NCI-H1092 (cell line): ENCODE measurements at regions not wholly inside any gene's neighbourhood (a gene's known extent, or its start where the extent isn't known, plus 50 kb on each side); places are given as distances from the start of the nearest gene placed in this dataset.
"Not testable (repeated sequence)": the region's sequence is repeated elsewhere in the genome, so short reads cannot be mapped to it uniquely, and the experiment has no call there.

Experiments
- DNase-seq: peaks from one replicate; lab custom pipeline; 2025; lab: John Stamatoyannopoulos, UW

GRCh38 chr5:90056911-90057705 is 352.4 kb downstream of the CETN3 start:
- DNase-seq = no peak

- DNase-seq = no peak
Measured at GRCh38 chr5:90055831-90056328, 353.7 kb downstream of the CETN3 start.

DNA sequence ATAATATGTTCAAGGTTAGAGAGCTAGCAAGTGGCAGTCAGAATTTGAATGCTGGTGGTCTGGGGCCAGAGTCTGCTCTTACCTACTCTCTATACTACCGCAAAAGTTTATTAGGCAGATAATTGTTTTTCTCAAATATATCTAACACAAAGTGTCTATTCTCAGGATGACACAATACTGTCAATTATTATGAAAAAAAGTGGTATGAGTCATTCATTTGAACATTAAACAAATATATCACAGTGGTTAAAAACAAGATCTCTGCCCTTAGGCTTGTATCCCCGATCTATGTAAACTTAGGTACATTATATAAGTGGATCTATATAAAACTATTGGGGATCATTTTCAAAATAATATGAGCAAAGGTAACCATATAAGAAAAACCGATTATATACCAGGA is 354.9 kb downstream of the CETN3 start:
- DNase-seq = no peak

- DNase-seq = no peak
Measured at GRCh38 chr5:90051756-90052155, 357.8 kb downstream of the CETN3 start.

- no peak for DNase-seq
Measured at GRCh38 chr5:90050103-90050502, 359.5 kb downstream of the CETN3 start.

DNA sequence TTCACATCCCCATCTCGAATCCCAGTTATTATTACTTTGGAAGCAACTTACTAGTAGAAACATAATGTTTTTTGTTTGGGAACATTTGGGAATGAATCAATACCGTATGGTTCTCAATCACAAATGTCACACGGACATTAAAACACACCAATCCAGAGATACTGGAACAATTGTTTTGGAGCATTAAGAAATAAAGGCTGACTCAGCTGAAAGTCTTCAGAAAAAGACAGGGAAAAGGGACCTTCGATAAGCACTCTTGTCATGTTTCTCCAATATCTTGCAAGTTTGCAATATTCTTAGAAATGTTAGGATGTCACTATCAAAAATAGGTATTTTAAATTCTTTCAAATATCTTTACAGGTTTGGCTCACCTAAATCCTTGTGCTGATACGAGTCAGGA is 362.4 kb downstream of the CETN3 start:
- no peak for DNase-seq

DNA sequence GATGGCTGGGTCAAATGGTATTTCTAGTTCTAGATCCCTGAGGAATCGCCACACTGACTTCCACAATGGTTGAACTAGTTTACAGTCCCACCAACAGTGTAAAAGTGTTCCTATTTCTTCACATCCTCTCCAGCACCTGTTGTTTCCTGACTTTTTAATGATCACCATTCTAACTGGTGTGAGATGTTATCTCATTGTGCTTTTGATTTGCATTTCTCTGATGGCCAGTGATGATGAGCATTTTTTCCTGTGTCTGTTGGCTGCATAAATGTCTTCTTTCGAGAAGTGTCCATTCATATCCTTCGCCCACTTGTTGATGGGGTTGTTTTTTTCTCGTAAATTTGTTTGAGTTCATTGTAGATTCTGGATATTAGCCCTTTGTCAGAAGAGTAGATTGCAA is 369.5 kb downstream of the CETN3 start:
- not testable (repeated sequence) for DNase-seq

GRCh38 chr5:90037646-90038045 is 371.9 kb downstream of the CETN3 start:
- DNase-seq = no peak

DNA sequence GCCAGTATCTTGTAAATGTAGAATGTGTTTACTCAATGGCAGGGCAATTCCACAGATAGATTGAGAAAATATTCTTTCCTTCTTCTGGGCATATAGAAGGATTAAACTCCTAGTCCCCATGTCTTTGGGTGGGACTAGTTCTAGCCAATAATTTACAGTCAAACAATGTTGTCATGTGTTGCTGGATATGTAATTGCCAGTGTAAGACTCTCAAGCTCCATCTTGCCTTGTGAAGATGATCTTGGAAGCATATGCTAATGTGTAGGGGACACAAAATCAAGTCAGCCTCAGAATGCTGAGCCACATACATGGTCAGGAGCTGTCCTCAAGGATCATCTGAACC is 386.9 kb downstream of the CETN3 start:
- no peak for DNase-seq

GRCh38 chr5:90022002-90022710 is 387.4 kb downstream of the CETN3 start:
- no peak for DNase-seq

- no peak for DNase-seq
Measured at GRCh38 chr5:90020575-90021538, 388.7 kb downstream of the CETN3 start.

DNA sequence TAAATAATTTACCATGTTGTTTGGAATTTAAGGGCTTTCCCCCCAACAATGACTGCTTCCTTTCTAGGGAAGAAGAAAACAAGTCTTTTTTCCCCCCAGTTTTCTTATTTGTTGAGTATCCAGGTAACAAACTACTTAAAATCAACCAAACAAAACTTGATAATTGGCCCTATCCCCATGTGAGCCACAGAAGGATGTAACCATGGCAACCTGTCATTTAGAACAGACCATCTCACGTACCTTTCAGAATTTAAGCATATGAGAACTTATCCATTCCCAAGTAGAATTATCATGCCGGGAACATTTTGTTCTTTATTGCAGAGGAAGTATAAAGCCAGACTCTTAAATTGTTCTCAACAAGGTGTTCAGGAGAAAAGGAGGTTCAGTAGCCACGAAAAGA is 392.3 kb downstream of the CETN3 start:
- no peak for DNase-seq

DNA sequence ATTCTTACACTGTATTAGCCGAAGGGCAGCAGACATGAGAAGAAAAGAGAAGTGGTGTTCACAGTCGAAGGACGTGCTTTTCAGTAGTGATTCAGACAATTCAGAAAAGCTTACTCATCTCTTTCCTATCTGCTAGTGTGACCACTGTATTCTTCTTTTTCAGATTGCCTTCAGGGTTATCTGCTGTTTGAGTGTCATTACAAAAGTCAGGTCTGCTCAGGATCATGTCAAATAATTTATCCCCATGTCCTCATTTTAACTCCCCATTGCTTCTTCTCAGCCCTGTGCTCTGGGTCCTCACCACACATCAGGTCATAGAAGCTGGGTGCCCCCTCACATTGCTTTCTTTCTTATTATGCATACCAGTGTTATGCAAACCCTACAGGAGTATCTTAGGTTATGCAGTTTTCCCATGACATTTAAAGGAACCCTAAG is 394.0 kb downstream of the CETN3 start:
- DNase-seq = no peak

GRCh38 chr5:90014420-90014819 is 395.1 kb downstream of the CETN3 start:
- DNase-seq = no peak

DNA sequence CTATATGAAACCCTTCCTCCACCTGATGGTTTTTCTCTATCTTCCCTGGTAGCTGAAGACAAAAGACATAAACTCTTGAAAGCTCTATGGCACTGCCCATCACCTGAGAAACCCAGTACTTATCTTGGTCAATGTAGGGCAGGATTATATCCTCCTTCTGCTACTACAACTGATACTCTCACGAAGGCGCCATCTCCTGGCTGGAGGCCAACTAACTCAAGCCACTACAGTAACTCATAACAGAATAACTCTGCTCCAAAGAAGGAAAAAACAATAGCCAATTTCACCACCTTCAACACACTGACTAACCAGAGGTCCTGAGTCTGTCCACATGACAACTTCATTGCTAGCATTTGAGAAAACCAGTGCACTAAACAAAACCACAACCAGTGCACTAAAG is 409.2 kb downstream of the CETN3 start:
- no peak for DNase-seq

GRCh38 chr5:89998519-89999305 is 410.8 kb downstream of the CETN3 start:
- no peak for DNase-seq

DNA sequence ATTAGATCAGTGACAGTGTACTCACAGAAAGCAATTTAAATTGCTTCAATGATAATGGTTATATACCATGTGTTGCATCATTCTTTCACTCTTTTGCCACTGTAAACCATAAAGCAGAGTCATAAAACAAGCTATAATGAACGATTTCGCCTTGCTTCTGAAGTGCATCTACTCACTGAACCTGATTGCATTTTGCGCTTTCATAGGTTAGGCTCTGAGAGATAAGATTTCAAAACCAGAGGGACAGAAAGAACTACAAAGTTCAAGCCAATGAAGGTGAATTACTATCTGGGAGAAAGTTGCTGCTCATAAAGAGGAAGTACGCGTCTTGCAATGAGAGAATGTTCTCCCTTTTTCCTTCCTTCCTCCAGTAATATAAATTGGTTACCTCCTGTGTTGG is 412.7 kb downstream of the CETN3 start:
- no peak for DNase-seq

DNA sequence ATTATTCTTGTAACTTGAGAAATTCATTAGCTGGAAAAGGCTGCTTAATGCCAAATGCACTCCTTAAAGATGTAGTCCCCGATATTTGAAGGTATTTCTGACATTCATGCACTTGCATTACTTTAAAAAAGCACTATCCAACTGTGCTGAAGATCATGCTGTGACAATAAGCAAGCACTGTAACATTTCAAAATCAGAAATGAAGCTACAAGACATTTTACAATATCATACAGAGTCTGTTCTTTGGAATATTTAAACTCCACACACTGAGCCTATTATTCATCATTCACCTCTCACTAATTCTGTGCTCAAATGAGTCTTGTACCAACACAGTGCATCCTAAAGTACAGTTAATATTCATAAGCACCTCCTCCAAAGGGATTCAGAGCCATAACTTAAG is 413.2 kb downstream of the CETN3 start:
- no peak for DNase-seq

DNA sequence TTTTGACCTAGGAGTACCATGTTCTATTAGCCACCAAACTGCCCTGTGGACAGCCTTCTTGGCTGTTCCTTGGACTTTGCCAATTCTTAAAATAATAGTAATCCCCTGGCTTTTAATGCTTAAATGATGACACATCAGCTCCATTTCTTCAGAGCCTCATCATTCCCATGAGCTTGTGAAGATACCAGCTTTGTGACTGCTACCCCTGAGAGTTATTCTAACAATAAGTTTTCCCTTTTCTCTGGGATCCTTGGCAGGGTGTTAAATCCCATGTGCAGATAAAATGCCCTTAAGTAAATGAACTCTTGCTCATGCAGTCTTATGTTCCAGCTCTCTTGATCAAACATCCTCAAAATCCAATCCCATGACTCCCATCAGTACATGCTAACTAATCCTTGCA is 415.3 kb downstream of the CETN3 start:
- no peak for DNase-seq

DNA sequence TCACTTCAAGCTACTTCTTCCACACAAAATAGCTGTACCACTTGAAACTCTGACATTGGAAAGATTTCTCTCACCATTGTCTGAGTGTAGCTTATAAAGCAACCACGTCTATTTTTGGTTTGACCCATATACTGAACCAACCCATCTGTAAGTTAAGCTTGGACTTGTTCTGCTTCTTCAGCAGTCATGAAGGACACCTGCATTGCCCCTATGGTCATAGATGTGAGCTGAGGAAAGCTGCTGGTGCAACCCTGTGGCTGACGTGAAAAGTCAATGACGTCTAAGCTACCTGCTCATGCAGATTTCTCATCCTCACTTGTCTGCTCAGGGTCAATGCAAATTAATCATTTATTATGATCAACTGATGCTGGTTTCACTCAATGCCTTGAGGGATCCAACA is 417.4 kb downstream of the CETN3 start:
- no peak for DNase-seq

DNA sequence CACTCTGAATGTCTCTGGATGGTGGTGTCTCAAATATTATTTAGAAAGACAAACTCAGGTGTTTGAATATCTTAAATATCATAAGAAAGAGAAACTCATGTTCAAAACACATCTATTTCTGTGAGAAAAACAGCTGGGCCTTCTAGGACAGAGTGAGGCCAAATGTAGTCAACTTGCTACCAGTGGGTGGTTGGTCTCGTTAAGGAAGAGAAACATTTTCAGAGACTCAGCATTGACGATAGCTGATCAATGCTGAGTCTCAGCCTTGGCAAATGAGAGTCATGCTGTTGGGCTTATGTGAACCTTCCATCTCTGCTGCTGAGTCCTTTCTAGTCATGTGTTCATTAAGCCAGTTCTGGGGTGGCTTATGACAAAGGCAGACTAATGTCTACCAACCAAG is 418.0 kb downstream of the CETN3 start:
- DNase-seq = no peak

- DNase-seq = no peak
Measured at GRCh38 chr5:89989776-89990175, 419.8 kb downstream of the CETN3 start.
